HG02884 (cell line): ENCODE measurements at regions not wholly inside any gene's neighbourhood (a gene's known extent, or its start where the extent isn't known, plus 50 kb on each side); places are given as distances from the start of the nearest gene placed in this dataset.
"Not testable (repeated sequence)": the region's sequence is repeated elsewhere in the genome, so short reads cannot be mapped to it uniquely, and the experiment has no call there.

Experiments
- ATAC-seq: cut with Tn5 transposase; IDR thresholded peaks from one replicate; pipeline ENCODE4 v1.9.1; 2021; ENCODE audit warnings: mild to moderate bottlenecking, moderate library complexity; ENCODE audit not compliant: unreplicated experiment

GRCh38 chr11:15825976-15826650 lies 530.2 kb downstream of the SOX6 start:
- ATAC-seq: no peak

- peak; percentile 52 for ATAC-seq
These were observed 529.5 kb downstream of the SOX6 start for GRCh38 chr11:15826826-15827225.

- no peak for ATAC-seq
These were observed 528.0 kb downstream of the SOX6 start for GRCh38 chr11:15828215-15828853.

GRCh38 chr11:15829312-15829711 lies 527.0 kb downstream of the SOX6 start:
- no peak for ATAC-seq

GRCh38 chr11:15830741-15831428 lies 525.5 kb downstream of the SOX6 start:
- no peak for ATAC-seq

GRCh38 chr11:15835788-15836411 lies 520.4 kb downstream of the SOX6 start:
- ATAC-seq: no peak

- ATAC-seq: no peak
These were observed 519.6 kb downstream of the SOX6 start for GRCh38 chr11:15836795-15837194.

GRCh38 chr11:15837901-15838489 lies 518.4 kb downstream of the SOX6 start:
- no peak for ATAC-seq

GRCh38 chr11:15839061-15839460 lies 517.3 kb downstream of the SOX6 start:
- ATAC-seq: no peak

GRCh38 chr11:15840966-15841365 lies 515.4 kb downstream of the SOX6 start:
- ATAC-seq: no peak

GRCh38 chr11:15841931-15842740 lies 514.2 kb downstream of the SOX6 start:
- no peak for ATAC-seq

GRCh38 chr11:15843309-15843872 lies 513.0 kb downstream of the SOX6 start:
- ATAC-seq: no peak

GRCh38 chr11:15845261-15845660 lies 511.1 kb downstream of the SOX6 start:
- no peak for ATAC-seq

- no peak for ATAC-seq
These were observed 507.6 kb downstream of the SOX6 start for GRCh38 chr11:15848631-15849168.

GRCh38 chr11:15849257-15849656 lies 507.1 kb downstream of the SOX6 start:
- no peak for ATAC-seq

- not testable (repeated sequence) for ATAC-seq
These were observed 506.0 kb downstream of the SOX6 start for GRCh38 chr11:15850335-15850734.

GRCh38 chr11:15851051-15851498 lies 505.3 kb downstream of the SOX6 start:
- no peak for ATAC-seq

GRCh38 chr11:15852179-15852578 lies 504.2 kb downstream of the SOX6 start:
- ATAC-seq: no peak

- ATAC-seq: no peak
These were observed 502.1 kb downstream of the SOX6 start for GRCh38 chr11:15854245-15854644.

- no peak for ATAC-seq
These were observed 497.5 kb downstream of the SOX6 start for GRCh38 chr11:15858881-15859280.
